Kidney (tissue), 13 donors: ENCODE measurements at regions not wholly inside any gene's neighbourhood (a gene's known extent, or its start where the extent isn't known, plus 50 kb on each side); places are given as distances from the start of the nearest gene placed in this dataset.

ENCODE experiments used
- DNase-seq, 5 donors: peaks; one replicate each; pipeline ENCODE4 v3.0.0-alpha.2; 2013 to 2020
- FAIRE-seq: peaks from 2 replicates; lab custom pipeline; 2012; peaks lifted over from hg19 to GRCh38; lab: Jason Lieb, UNC
- H3K27ac ChIP-seq, 2 donors: one replicate each; pipeline ENCODE4 v1.7.0; 2013; ENCODE audit warnings: low read depth in 2 of 2, low read length in 2 of 2, inconsistent platforms in 1 of 2
- H3K27me3 ChIP-seq: one replicate; pipeline ENCODE4 v1.7.1; 2013; ENCODE audit warnings: low read length, inconsistent platforms; ENCODE audit not compliant: control insufficient read depth, insufficient read depth
- H3K36me3 ChIP-seq, 3 donors: one replicate each; pipeline versions ENCODE4 v1.7.0 to v1.7.1; 2013; ENCODE audit warnings: low read length in 3 of 3, control low read depth in 1 of 3, inconsistent platforms in 1 of 3; ENCODE audit not compliant: insufficient read depth in 3 of 3, control insufficient read depth in 2 of 3
- H3K4me1 ChIP-seq, 3 donors: one replicate each; pipeline versions ENCODE4 v1.7.0 to v1.7.1; 2013; ENCODE audit warnings: low read length in 3 of 3, inconsistent platforms in 1 of 3, low read depth in 1 of 3; ENCODE audit not compliant: control insufficient read depth in 2 of 3, insufficient read depth in 2 of 3
- H3K4me3 ChIP-seq, 3 donors: one replicate each; pipeline versions ENCODE4 v1.7.0 to v1.8.1; 2013; ENCODE audit warnings: low read length in 3 of 3, control low read depth in 1 of 3, inconsistent platforms in 1 of 3
- H3K9ac ChIP-seq, 3 donors: one replicate each; pipeline versions ENCODE4 v1.7.0 to v1.7.1; 2013; ENCODE audit warnings: low read length in 3 of 3, control low read depth in 1 of 3, inconsistent platforms in 1 of 3
- H3K9me3 ChIP-seq, 3 donors: one replicate each; pipeline versions ENCODE4 v1.7.0 to v1.7.1; 2013; ENCODE audit warnings: low read length in 3 of 3, control low read depth in 1 of 3, inconsistent platforms in 1 of 3; ENCODE audit not compliant: control insufficient read depth in 2 of 3, insufficient read depth in 1 of 3
- CTCF ChIP-seq: IDR thresholded peaks from 3 replicates; pipeline ENCODE4 v1.5.1; 2012; ENCODE audit warnings: mild to moderate bottlenecking, moderate library complexity, borderline replicate concordance; ENCODE audit not compliant: insufficient read depth; ENCODE audit errors: extremely low read depth
- intact Hi-C: fragments of 100-400 bp; cut with DNase I; formaldehyde crosslinking; loops from one replicate; pipeline ENCODE4 v1.11.1; 2022
- donor health status: control.
- donor health status: control.
- donor health status: control.
- donor health status: control.
- donor health status: control.
- donor health status: DM: yes; HTN: yes; CAD: no.
- donor health status: Normal renal cell carcinoma (clear cell type).

GRCh38 chr3:34387826-34388564 is 589.6 kb downstream of the PDCD6IP start:
- H3K4me1 ChIP-seq: no peaks in the 10 kb centered on the region
- H3K27ac ChIP-seq: no peak overlapping the region
- peak; percentile 43 for TF ChIP-seq CTCF
- H3K4me3 ChIP-seq: no peak overlapping the region
- DNase-seq (peak in 2 of 5 donors; percentile 19 to 42), FAIRE-seq (peak; percentile 27)
- H3K36me3 ChIP-seq: no peaks in the 10 kb centered on the region
- intact Hi-C loops: no loop called here
- H3K27me3 ChIP-seq: no peaks in the 10 kb centered on the region
- no peaks in the 10 kb centered on the region for H3K9me3 ChIP-seq
- H3K9ac ChIP-seq: no peak overlapping the region

- H3K4me3 ChIP-seq: no peak overlapping the region
- H3K36me3 ChIP-seq: no peaks in the 10 kb centered on the region
- no peak overlapping the region for H3K27ac ChIP-seq
- H3K9ac ChIP-seq: no peak overlapping the region
- no peaks in the 10 kb centered on the region for H3K27me3 ChIP-seq
- FAIRE-seq: no peak
- DNase-seq: no peak
- TF ChIP-seq CTCF: no peak
- no peaks in the 10 kb centered on the region for H3K9me3 ChIP-seq
- H3K4me1 ChIP-seq: no peaks in the 10 kb centered on the region
- intact Hi-C loops: no loop called here
These were observed 590.4 kb downstream of the PDCD6IP start for GRCh38 chr3:34388830-34389229.

DNA sequence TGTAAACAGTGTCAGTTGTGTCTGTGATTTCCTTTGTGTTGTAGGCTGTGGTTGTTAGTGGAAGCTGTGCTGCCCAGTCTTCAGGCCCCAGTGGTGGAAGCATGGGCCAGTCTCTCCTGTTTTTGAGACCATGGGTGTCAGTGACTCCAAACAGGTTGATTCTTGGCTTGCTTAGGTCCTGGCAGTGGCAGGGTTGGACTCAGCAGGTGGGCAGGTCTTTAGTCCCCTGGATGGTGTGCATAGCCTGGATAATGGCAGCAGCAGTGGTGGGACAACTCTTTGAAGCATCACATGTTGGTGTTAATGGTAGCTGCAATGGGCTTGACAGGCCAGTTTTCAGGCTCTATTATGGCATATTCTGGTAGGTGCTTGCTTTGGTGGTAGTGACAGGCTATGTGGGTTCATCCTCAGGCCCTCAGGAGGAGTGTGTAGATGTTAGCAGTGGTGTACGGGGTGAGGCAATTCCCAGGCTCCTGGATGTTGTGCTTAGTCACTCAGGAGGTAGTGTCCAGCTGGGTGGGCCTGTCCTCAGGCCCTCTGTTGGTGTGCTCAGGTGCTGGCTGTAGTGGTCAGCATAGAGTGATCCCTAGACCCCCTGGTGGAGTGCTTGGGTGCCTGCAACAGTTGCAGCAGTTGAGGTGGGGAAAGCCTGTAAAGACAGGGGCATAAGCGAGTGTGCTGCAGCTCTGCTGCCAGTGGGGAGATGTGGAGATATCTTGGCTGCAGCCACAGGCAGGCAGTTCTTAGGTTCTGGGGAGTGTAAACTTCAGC is 596.7 kb downstream of the PDCD6IP start:
- Histone ChIP-seq H3K9me3 (peaks cover 0 to 9% (median 0%) of the 10 kb centered on the region in 3 donors), H3K9ac (no peak overlapping the region), H3K4me1 (no peaks in the 10 kb centered on the region), H3K27me3 (no peaks in the 10 kb centered on the region), H3K36me3 (no peaks in the 10 kb centered on the region), H3K27ac (no peak overlapping the region), H3K4me3 (no peak overlapping the region)
- intact Hi-C loops: no loop called here
- no peak for TF ChIP-seq CTCF
- no peak for FAIRE-seq
- no peak for DNase-seq
